Prostate gland (tissue), 2 donors: ENCODE measurements at regions not wholly inside any gene's neighbourhood (a gene's known extent, or its start where the extent isn't known, plus 50 kb on each side); places are given as distances from the start of the nearest gene placed in this dataset.

Experiments used
- POLR2A ChIP-seq: fragments of 450-650 bp; IDR thresholded peaks from one replicate; pipeline ENCODE4 v1.6.1; 2016; ENCODE audit warnings: antibody characterized with exemption, mild to moderate bottlenecking
- POLR2AphosphoS5 ChIP-seq: sonication (generic); formaldehyde crosslinking; IDR thresholded peaks from one replicate; pipeline ENCODE4 v1.6.1; 2017; ENCODE audit warnings: antibody characterized with exemption
- TF ChIP-seq, protein P1 (sequence below), 4 experiments: fragments of 200-600 bp in 2 of 4; fragments of 450-650 bp in 2 of 4; sonication (generic) in 2 of 4; IDR thresholded peaks; 1 replicate in 3 of 4; 2 replicates in 1 of 4; pipeline ENCODE4 v1.5.1; 2016 to 2019; ENCODE audit warnings: antibody characterized with exemption in 4 of 4, mild to moderate bottlenecking in 2 of 4, moderate library complexity in 2 of 4

- TF ChIP-seq, protein P1, sequence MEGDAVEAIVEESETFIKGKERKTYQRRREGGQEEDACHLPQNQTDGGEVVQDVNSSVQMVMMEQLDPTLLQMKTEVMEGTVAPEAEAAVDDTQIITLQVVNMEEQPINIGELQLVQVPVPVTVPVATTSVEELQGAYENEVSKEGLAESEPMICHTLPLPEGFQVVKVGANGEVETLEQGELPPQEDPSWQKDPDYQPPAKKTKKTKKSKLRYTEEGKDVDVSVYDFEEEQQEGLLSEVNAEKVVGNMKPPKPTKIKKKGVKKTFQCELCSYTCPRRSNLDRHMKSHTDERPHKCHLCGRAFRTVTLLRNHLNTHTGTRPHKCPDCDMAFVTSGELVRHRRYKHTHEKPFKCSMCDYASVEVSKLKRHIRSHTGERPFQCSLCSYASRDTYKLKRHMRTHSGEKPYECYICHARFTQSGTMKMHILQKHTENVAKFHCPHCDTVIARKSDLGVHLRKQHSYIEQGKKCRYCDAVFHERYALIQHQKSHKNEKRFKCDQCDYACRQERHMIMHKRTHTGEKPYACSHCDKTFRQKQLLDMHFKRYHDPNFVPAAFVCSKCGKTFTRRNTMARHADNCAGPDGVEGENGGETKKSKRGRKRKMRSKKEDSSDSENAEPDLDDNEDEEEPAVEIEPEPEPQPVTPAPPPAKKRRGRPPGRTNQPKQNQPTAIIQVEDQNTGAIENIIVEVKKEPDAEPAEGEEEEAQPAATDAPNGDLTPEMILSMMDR (IDR thresholded peaks at IDR 0.05) = no peak
- no peak for TF ChIP-seq POLR2A
- TF ChIP-seq POLR2AphosphoS5 = no peak
Observed at GRCh38 chr1:37284053-37284452, 190.3 kb upstream of the ZC3H12A start.
